ENCODE measurements at regions not wholly inside any gene's neighbourhood (a gene's known extent, or its start where the extent isn't known, plus 50 kb on each side); places are given as distances from the start of the nearest gene placed in this dataset.

DNA sequence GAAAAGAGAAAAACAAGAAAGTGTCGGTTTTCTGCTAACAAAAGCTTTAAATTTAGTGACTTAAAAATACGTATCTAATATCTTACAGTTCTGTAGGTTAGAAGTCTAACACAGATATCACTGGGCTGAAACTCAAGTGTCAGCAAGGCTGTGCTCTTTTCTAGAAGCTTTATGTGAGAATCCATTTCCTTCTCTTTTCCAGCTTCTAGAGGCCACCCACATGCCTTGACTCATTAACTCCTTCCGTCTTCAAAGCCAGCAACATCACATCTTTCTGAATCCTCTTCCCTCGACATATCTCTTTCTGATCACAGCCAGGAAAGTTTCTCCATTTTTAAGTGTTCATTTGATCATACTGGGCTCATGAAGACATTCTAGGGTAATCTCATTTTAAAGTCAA, 262.0 kb downstream of the MAFB start:
- TF ChIP-seq, protein P1, sequence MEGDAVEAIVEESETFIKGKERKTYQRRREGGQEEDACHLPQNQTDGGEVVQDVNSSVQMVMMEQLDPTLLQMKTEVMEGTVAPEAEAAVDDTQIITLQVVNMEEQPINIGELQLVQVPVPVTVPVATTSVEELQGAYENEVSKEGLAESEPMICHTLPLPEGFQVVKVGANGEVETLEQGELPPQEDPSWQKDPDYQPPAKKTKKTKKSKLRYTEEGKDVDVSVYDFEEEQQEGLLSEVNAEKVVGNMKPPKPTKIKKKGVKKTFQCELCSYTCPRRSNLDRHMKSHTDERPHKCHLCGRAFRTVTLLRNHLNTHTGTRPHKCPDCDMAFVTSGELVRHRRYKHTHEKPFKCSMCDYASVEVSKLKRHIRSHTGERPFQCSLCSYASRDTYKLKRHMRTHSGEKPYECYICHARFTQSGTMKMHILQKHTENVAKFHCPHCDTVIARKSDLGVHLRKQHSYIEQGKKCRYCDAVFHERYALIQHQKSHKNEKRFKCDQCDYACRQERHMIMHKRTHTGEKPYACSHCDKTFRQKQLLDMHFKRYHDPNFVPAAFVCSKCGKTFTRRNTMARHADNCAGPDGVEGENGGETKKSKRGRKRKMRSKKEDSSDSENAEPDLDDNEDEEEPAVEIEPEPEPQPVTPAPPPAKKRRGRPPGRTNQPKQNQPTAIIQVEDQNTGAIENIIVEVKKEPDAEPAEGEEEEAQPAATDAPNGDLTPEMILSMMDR (IDR thresholded peaks at IDR 0.05; ENCODE audit: low read depth, low read length) = no peak
- DNase-seq (ENCODE audit: extremely low read depth, low read depth) = no peak

DNA sequence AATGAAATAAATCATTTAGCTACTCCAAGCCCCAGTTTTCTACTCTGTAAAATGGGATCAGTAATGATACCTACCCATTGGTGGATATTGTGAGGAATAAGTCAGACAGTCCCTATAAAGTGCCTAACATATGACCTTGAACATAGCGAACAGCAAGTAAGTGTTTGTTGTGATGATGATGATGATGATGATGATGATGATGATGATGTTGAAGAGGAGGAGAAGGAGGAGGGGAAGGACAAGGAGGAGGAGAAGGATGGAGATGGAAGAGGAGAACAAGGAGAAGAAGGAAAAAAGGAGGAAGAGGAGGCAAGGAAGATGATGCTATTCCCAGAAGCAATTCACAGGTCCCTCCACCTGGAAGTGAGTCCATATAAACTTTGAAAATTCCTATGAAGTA, 264.3 kb downstream of the MAFB start:
- TF ChIP-seq, protein P1 (IDR thresholded peaks at IDR 0.05; ENCODE audit: low read depth, low read length) = no peak
- no peak for DNase-seq (ENCODE audit: extremely low read depth, low read depth)

DNA sequence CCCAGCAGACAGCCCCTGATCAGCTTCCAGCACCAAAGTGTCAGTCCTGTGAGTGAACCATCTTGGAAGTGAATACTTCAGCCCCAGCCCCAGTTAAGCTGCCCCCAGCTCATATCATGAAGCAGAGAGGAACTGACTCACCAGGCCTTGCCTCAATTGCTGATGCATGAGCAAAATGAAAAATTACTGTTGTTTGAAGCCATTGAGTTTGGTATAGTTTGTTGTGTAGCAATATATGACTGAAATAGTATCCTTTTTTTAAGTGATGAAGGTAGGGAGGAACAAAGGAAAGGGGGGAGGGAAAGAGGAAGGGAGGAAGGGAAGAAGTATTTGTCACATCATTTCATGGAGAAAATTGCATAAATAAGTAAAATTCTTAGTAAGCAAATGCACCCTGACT, 266.4 kb downstream of the MAFB start:
- TF ChIP-seq, protein P1 (IDR thresholded peaks at IDR 0.05; ENCODE audit: low read depth, low read length) = no peak
- DNase-seq (ENCODE audit: extremely low read depth, low read depth) = no peak

DNA sequence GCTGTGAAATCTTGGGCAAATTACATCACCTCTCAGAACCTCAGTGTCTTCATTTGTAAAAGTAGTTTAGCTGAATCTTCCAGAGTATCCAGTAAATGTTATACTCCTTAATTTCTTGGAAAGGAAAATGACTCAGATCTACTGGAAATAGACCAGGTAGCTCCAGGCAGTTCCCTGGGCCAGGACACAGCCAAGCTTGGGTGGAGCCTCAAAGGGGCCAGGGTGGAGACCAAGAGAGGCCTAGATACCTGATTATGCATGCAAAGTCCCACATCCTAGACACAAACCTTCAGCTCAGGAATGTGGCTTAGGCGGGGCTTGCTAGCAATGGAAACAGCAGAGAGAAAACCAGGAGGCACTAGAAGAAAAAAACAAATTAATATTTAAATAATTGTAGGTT, 272.8 kb downstream of the MAFB start:
- TF ChIP-seq, protein P1 (IDR thresholded peaks at IDR 0.05; ENCODE audit: low read depth, low read length) = no peak
- no peak for DNase-seq (ENCODE audit: extremely low read depth, low read depth)

DNA sequence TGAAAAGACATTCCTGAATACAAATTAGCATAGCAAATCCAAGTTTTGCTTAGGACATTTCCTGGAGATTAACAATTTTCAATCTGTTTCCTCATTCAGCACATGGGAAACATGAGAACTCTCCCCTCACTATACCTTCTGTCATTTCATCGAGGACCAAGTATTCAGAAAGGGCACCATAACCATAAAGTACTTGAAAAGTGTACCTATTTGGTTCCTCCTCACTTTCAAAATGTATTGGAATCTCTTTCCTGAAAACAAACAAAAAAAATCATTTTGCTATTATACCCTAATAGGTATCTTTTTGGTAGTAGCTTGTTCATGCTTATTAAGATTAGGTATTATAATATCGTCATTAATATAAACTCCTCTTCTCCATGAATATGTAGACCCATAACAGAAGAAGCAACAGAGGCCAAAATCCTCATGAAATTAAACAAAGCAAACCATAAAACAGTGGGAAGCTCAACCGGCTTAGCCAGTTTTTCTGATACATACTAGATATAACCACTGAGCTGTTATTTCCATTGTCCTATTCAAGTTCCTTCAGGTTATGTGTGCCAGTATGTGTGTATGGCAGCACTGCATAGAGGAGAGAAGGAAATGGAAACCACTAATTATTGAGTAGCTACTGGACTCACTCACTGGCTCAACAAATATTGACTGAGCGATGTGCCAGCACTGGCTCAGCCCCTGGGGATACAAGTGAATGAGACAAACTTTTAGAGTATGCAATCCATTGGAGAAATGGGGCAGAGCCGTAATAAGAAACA, 274.0 kb downstream of the MAFB start:
- TF ChIP-seq, protein P1 (IDR thresholded peaks at IDR 0.05; ENCODE audit: low read depth, low read length) = no peak
- no peak for DNase-seq (ENCODE audit: extremely low read depth, low read depth)

DNA sequence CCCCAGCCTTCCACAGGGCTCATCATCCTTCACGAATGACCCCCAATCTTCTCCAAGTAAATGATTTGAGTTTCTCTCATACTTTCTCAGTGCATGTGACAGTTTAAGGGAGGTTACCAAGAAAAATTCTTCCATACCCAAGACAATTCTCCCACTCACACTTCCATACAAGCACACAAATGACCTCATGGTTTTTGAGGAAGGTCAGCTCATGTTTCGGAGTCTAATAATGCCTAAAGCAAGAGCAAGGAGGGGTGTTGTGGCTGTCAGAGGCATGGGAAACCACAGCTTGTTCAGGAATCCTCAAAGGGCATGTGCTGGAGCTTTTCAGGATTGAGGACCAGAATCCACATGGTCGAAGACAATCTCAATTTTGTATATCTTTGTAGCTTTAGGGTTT, 279.0 kb downstream of the MAFB start:
- TF ChIP-seq, protein P1 (IDR thresholded peaks at IDR 0.05; ENCODE audit: low read depth, low read length) = no peak

DNA sequence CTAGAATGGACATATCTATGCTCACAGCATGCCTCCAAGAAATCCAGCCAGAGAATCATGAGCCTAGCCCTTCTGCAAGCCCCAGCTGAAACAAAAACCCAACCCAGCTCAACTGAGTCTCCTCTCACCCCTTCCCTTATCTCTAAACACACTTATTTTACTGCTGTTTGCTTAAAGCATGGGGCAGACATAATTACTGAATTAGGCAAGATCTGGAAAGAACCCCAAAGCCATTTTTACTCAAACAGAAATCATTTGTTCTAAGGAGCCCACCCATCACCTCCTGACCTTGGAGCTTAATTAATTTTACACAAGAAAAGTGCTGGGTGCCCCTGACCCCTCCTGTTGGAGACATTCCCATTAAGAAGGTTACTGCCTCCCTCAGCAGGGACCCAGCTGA, 291.6 kb downstream of the MAFB start:
- no peak for DNase-seq (ENCODE audit: extremely low read depth, low read depth)
- TF ChIP-seq, protein P1 (IDR thresholded peaks at IDR 0.05; ENCODE audit: low read depth, low read length) = no peak

More for the DNA sequence above, 279.0 kb downstream of the MAFB start:
- no peak for DNase-seq (ENCODE audit: extremely low read depth, low read depth)
